ENCODE measurements at regions not wholly inside any gene's neighbourhood (a gene's known extent, or its start where the extent isn't known, plus 50 kb on each side); places are given as distances from the start of the nearest gene placed in this dataset.

DNA sequence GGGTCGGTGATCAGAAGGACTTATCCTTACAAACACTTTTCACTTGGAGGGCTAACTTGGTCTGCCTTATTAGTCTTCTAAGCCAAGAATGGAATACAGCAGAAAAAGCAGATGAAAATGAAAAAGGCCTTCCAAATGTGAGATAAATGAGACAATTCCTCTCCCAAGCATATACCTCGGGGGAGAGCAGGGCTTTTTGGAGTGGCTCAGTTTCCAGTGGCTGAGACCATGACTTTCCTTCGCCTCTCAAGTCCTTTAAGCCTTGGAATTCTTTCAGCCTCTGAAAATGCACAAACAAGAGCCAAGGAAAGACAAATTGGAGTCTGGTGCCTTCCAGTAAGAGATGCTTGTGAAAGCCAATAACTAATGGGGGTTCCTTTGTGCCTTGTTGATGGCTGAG lies 130.9 kb downstream of the DTWD1 start:
- DNase-seq, result no peak

DNA sequence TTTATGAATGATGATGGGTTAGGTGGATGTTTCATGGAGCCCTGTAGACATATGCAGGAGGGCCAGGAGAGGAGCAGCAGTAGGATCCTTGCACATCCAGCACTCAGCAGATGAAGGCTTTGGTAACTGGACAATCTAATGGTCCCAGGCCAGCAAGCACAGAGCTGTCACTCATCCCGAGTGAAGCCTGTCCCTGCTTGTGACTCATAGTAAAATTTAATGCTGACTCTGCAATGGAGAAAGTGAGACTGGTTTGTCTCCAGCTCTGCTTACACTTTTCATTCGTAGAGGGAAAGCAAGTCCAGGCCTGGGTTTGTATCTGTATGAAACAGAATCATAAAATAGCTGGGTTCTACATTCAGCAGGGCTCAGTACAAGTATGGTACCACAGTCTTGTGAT lies 131.7 kb downstream of the DTWD1 start:
- DNase-seq, result no peak

GRCh38 chr15:49758456-49758855 lies 137.6 kb downstream of the DTWD1 start:
- DNase-seq, result no peak

DNA sequence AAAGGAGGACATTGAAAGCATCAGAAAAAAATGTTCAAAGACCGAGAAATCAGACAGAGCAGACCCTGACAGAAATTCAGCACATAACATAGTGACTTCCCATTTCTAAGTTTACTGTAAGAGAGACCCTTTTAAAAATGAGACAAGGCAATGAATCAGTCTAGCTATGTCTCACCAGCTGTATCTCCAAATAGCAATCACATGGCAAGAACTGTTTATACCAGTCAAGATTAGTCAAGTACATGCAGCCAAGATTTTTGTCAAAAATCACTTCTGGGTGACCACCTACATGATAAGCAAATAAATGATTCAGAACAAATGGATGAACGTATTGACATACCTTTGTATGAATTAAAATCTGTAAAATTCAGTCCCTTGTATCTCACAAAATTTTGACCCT lies 138.0 kb downstream of the DTWD1 start:
- DNase-seq, result no peak

DNA sequence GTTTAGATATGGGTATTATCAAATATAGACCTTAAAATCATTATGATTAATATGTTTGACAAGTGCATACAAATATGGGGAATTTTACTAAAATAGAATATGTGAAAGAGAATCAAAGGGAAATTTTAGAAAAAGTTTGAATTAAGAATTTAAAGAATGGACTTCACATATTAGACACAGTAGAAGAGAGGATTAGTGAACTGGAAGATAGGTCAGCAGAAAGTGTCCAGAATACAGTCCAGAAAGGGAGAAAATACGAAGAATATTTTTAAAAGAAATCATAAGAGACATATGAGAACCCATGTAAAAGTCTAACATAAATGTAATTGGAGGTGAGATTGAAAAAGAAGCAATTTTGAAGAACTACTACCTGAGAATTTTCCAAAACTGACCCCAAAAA lies 139.9 kb downstream of the DTWD1 start:
- DNase-seq, result no peak

DNA sequence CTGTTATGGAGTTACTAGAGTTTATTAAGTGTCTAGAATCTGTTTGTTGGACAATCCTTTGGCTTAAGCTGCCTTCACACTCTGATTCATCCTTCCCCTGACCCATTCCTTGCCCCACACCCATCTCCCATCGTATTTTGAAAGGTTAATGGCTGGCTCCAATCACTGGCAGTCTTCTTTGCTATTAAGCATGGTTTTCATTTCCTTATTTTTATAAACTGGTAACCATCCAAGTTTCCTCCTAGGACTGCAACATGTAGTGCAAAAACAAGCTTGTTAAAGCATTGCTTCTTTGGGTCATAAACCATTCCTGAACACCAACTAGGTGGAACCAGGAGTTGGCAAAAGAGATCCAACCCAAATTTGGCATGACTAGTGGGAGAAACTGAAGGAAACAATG lies 148.4 kb downstream of the DTWD1 start:
- DNase-seq, result no peak

DNA sequence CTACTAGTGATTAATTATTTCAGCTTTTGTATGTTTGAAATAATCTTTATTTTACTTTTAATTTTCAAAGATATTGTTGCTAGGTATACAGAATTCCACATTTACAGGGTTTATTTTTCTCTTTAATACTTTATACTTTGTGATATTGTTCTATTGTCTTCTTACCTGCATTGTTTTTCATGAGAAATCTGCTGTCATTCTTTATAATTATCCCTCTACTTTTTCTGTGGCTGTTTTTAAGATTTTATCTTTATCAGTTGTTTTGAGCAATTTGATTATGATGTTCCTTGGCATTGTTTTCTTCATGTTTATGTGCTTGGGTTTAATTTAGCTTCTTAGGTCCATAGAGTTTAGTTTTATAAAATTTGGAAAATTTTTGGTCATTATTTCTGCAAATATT lies 168.6 kb downstream of the DTWD1 start:
- no peak for DNase-seq

DNA sequence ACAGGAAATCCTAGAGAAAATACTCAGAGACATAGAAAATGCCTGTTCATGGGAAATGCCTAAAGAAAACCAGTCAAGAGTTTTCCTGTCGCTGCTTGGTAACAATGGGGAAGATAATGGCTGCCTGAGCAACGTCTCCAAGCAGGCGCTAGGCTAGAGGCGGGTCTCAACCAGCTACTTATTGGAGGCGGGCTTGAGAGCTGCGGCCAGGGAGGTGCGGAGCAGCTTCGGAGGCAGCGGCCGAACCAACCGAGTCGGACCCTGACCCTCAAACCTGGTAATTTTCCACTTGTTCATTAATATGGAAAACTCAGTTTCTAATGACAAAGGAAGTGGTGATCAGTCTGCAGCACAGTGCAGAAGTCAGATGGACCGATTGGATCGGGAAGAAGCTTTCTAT lies 173.1 kb downstream of the DTWD1 start:
- no peak for DNase-seq

GRCh38 chr15:49801796-49802195 lies 180.9 kb downstream of the DTWD1 start:
- DNase-seq, result no peak

All from NCI-H446 (cell line).